Right lung (tissue), 2 donors: ENCODE measurements at regions not wholly inside any gene's neighbourhood (a gene's known extent, or its start where the extent isn't known, plus 50 kb on each side); places are given as distances from the start of the nearest gene placed in this dataset.

Experiments
- DNase-seq, 2 donors: peaks; one replicate each; pipeline ENCODE4 v3.0.0-alpha.2; 2013

- DNase-seq: no peak
Measured at GRCh38 chrX:13266641-13267345, 53.1 kb downstream of the ATXN3L start.

- no peak for DNase-seq
Measured at GRCh38 chrX:13265549-13266132, 54.2 kb downstream of the ATXN3L start.

GRCh38 chrX:13265111-13265510 lies 54.7 kb downstream of the ATXN3L start:
- DNase-seq: no peak

- DNase-seq: no peak
Measured at GRCh38 chrX:13263560-13264251, 56.1 kb downstream of the ATXN3L start.

GRCh38 chrX:13261348-13261747 lies 58.5 kb downstream of the ATXN3L start:
- no peak for DNase-seq

- no peak for DNase-seq
Measured at GRCh38 chrX:13260598-13260997, 59.3 kb downstream of the ATXN3L start.

- no peak for DNase-seq
Measured at GRCh38 chrX:13258725-13259124, 61.1 kb downstream of the ATXN3L start.

- DNase-seq: no peak
Measured at GRCh38 chrX:13258052-13258444, 61.8 kb downstream of the ATXN3L start.

- DNase-seq: no peak
Measured at GRCh38 chrX:13257223-13258051, 62.4 kb downstream of the ATXN3L start.

GRCh38 chrX:13256603-13257002 lies 63.2 kb downstream of the ATXN3L start:
- DNase-seq: no peak

- no peak for DNase-seq
Measured at GRCh38 chrX:13254870-13255269, 65.0 kb downstream of the ATXN3L start.

GRCh38 chrX:13254076-13254785 lies 65.6 kb downstream of the ATXN3L start:
- no peak for DNase-seq

- no peak for DNase-seq
Measured at GRCh38 chrX:13253223-13253622, 66.6 kb downstream of the ATXN3L start.

- DNase-seq: no peak
Measured at GRCh38 chrX:13252726-13253125, 67.1 kb downstream of the ATXN3L start.

GRCh38 chrX:13250826-13251580 lies 68.8 kb downstream of the ATXN3L start:
- DNase-seq: no peak

- DNase-seq: no peak
Measured at GRCh38 chrX:13248867-13249486, 70.9 kb downstream of the ATXN3L start.

GRCh38 chrX:13239272-13239671 lies 80.6 kb downstream of the ATXN3L start:
- DNase-seq: no peak

- no peak for DNase-seq
Measured at GRCh38 chrX:13235930-13236329, 83.9 kb downstream of the ATXN3L start.

- DNase-seq: no peak
Measured at GRCh38 chrX:13232484-13232883, 87.4 kb downstream of the ATXN3L start.

GRCh38 chrX:13226214-13226613 lies 93.6 kb downstream of the ATXN3L start:
- DNase-seq: no peak
